HG03354 (cell line): ENCODE measurements at regions not wholly inside any gene's neighbourhood (a gene's known extent, or its start where the extent isn't known, plus 50 kb on each side); places are given as distances from the start of the nearest gene placed in this dataset.
A peak's percentile ranks its signal among the peaks of the same experiment; 100 is the strongest.
"Not testable (repeated sequence)": the region's sequence is repeated elsewhere in the genome, so short reads cannot be mapped to it uniquely, and the experiment has no call there.

Experiments used
- ATAC-seq: cut with Tn5 transposase; IDR thresholded peaks from one replicate; pipeline ENCODE4 v1.9.1; 2021; ENCODE audit warnings: mild to moderate bottlenecking; ENCODE audit not compliant: unreplicated experiment, poor library complexity, severe bottlenecking

- peak; percentile 100 for ATAC-seq
Measured at GRCh38 chr9:62915661-62916060, 1725.8 kb downstream of the SPATA31A7 start.

- not testable (repeated sequence) for ATAC-seq
Measured at GRCh38 chr9:62918648-62919385, 1729.0 kb downstream of the SPATA31A7 start.

GRCh38 chr9:62931484-62931883 is 1741.6 kb downstream of the SPATA31A7 start:
- not testable (repeated sequence) for ATAC-seq

DNA sequence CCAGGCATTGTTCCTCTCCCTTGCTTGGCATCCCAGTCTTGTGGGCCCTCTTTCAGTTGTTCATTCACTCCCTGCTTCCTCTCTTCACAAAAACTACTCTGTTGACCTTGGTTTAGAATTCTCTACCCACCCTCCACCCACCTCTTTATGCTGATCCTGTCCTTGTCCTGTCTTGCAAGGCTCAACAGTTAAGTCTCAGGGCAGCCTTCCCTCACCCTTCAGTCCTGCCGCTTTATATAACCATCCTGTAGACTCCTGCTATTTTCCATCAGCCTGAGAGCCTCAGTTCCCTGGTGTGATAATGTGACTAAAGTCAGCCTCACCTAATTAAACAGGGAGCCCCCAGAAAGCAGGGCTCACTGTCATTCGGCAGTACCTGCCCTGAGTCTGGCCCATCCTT is 1763.0 kb downstream of the SPATA31A7 start:
- ATAC-seq = not testable (repeated sequence)
